ENCODE measurements at regions not wholly inside any gene's neighbourhood (a gene's known extent, or its start where the extent isn't known, plus 50 kb on each side); places are given as distances from the start of the nearest gene placed in this dataset.

- TF ChIP-seq, protein P1, sequence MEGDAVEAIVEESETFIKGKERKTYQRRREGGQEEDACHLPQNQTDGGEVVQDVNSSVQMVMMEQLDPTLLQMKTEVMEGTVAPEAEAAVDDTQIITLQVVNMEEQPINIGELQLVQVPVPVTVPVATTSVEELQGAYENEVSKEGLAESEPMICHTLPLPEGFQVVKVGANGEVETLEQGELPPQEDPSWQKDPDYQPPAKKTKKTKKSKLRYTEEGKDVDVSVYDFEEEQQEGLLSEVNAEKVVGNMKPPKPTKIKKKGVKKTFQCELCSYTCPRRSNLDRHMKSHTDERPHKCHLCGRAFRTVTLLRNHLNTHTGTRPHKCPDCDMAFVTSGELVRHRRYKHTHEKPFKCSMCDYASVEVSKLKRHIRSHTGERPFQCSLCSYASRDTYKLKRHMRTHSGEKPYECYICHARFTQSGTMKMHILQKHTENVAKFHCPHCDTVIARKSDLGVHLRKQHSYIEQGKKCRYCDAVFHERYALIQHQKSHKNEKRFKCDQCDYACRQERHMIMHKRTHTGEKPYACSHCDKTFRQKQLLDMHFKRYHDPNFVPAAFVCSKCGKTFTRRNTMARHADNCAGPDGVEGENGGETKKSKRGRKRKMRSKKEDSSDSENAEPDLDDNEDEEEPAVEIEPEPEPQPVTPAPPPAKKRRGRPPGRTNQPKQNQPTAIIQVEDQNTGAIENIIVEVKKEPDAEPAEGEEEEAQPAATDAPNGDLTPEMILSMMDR (tag by site-specific recombination; IDR thresholded peaks at IDR 0.05) = no peak
- no peak for TF ChIP-seq ZNF114 (tag by site-specific recombination; IDR thresholded peaks at IDR 0.05)
- TF ChIP-seq ZNF768 (tag by site-specific recombination; IDR thresholded peaks at IDR 0.05) = no peak
- no peak for TF ChIP-seq ZNF211 (tag by site-specific recombination; IDR thresholded peaks at IDR 0.05; ENCODE audit: low read depth)
- TF ChIP-seq ZNF274 (IDR thresholded peaks at IDR 0.05; ENCODE audit: low read length) = no peak
- TF ChIP-seq ZNF274 (tag by site-specific recombination; IDR thresholded peaks at IDR 0.05; ENCODE audit: borderline replicate concordance) = no peak
- TF ChIP-seq SALL2 (tag by site-specific recombination; IDR thresholded peaks at IDR 0.05; ENCODE audit: borderline replicate concordance) = no peak
- TF ChIP-seq ZNF423 (tag by site-specific recombination; IDR thresholded peaks at IDR 0.05) = no peak
- TF ChIP-seq ZBTB26 (tag by site-specific recombination; optimal IDR thresholded peaks at IDR 0.05) = no peak
- TF ChIP-seq ZNF248 (tag by site-specific recombination; IDR thresholded peaks at IDR 0.05) = no peak
- TF ChIP-seq, protein P2, sequence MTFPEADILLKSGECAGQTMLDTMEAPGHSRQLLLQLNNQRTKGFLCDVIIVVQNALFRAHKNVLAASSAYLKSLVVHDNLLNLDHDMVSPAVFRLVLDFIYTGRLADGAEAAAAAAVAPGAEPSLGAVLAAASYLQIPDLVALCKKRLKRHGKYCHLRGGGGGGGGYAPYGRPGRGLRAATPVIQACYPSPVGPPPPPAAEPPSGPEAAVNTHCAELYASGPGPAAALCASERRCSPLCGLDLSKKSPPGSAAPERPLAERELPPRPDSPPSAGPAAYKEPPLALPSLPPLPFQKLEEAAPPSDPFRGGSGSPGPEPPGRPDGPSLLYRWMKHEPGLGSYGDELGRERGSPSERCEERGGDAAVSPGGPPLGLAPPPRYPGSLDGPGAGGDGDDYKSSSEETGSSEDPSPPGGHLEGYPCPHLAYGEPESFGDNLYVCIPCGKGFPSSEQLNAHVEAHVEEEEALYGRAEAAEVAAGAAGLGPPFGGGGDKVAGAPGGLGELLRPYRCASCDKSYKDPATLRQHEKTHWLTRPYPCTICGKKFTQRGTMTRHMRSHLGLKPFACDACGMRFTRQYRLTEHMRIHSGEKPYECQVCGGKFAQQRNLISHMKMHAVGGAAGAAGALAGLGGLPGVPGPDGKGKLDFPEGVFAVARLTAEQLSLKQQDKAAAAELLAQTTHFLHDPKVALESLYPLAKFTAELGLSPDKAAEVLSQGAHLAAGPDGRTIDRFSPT (tag by site-specific recombination; IDR thresholded peaks at IDR 0.05) = no peak
- no peak for TF ChIP-seq ZNF571 (tag by site-specific recombination; IDR thresholded peaks at IDR 0.05)
Measured at GRCh38 chr19:28429356-28429755, 783.6 kb downstream of the UQCRFS1 start.
